HG02571 (cell line): ENCODE measurements at regions not wholly inside any gene's neighbourhood (a gene's known extent, or its start where the extent isn't known, plus 50 kb on each side); places are given as distances from the start of the nearest gene placed in this dataset.

ENCODE experiments used
- ATAC-seq: cut with Tn5 transposase; IDR thresholded peaks from one replicate; pipeline ENCODE4 v1.9.1; 2021; ENCODE audit warnings: mild to moderate bottlenecking, moderate library complexity; ENCODE audit not compliant: unreplicated experiment

- ATAC-seq: no peak
Measured at GRCh38 chr13:73428137-73428536, 369.3 kb downstream of the KLF5 start.

GRCh38 chr13:73422973-73423372 is 364.2 kb downstream of the KLF5 start:
- no peak for ATAC-seq

- no peak for ATAC-seq
Measured at GRCh38 chr13:73421310-73421912, 362.6 kb downstream of the KLF5 start.

GRCh38 chr13:73419186-73419585 is 360.4 kb downstream of the KLF5 start:
- ATAC-seq: no peak

GRCh38 chr13:73417012-73417615 is 358.3 kb downstream of the KLF5 start:
- no peak for ATAC-seq

- ATAC-seq: no peak
Measured at GRCh38 chr13:73416093-73416492, 357.3 kb downstream of the KLF5 start.

- no peak for ATAC-seq
Measured at GRCh38 chr13:73413656-73414055, 354.9 kb downstream of the KLF5 start.

GRCh38 chr13:73412933-73413332 is 354.1 kb downstream of the KLF5 start:
- no peak for ATAC-seq

- ATAC-seq: no peak
Measured at GRCh38 chr13:73411067-73411809, 352.4 kb downstream of the KLF5 start.

GRCh38 chr13:73406454-73406853 is 347.6 kb downstream of the KLF5 start:
- no peak for ATAC-seq

- no peak for ATAC-seq
Measured at GRCh38 chr13:73404581-73404980, 345.8 kb downstream of the KLF5 start.

GRCh38 chr13:73403355-73404120 is 344.7 kb downstream of the KLF5 start:
- no peak for ATAC-seq

- no peak for ATAC-seq
Measured at GRCh38 chr13:73401769-73402168, 343.0 kb downstream of the KLF5 start.

GRCh38 chr13:73399347-73400216 is 340.8 kb downstream of the KLF5 start:
- ATAC-seq: no peak

GRCh38 chr13:73397496-73398305 is 338.9 kb downstream of the KLF5 start:
- no peak for ATAC-seq

- no peak for ATAC-seq
Measured at GRCh38 chr13:73394066-73394465, 335.3 kb downstream of the KLF5 start.

- no peak for ATAC-seq
Measured at GRCh38 chr13:73390100-73390499, 331.3 kb downstream of the KLF5 start.

GRCh38 chr13:73388586-73388985 is 329.8 kb downstream of the KLF5 start:
- no peak for ATAC-seq

- no peak for ATAC-seq
Measured at GRCh38 chr13:73387318-73387717, 328.5 kb downstream of the KLF5 start.

- ATAC-seq: no peak
Measured at GRCh38 chr13:73385848-73386247, 327.0 kb downstream of the KLF5 start.
